Adrenal gland (tissue), 5 donors: ENCODE measurements at regions not wholly inside any gene's neighbourhood (a gene's known extent, or its start where the extent isn't known, plus 50 kb on each side); places are given as distances from the start of the nearest gene placed in this dataset.

Experiments used
- POLR2A ChIP-seq, 2 donors: fragments of 450-650 bp; IDR thresholded peaks; one replicate each; pipeline ENCODE4 v1.6.1; 2017; ENCODE audit warnings: antibody characterized with exemption in 2 of 2, mild to moderate bottlenecking in 2 of 2, moderate library complexity in 1 of 2
- TF ChIP-seq, protein P1 (sequence below), 6 experiments: fragments of 450-650 bp in 4 of 6; fragments of 200-600 bp in 2 of 6; sonication (generic) in 1 of 6; IDR thresholded peaks; 1 replicate in 5 of 6; 2 replicates in 1 of 6; pipeline versions ENCODE4 v1.5.1 to v1.8.0; 2016 to 2021; ENCODE audit warnings: antibody characterized with exemption in 6 of 6, mild to moderate bottlenecking in 2 of 6, moderate library complexity in 1 of 6
- donor health status: DM: no; HTN: no; CAD: no.

DNA sequence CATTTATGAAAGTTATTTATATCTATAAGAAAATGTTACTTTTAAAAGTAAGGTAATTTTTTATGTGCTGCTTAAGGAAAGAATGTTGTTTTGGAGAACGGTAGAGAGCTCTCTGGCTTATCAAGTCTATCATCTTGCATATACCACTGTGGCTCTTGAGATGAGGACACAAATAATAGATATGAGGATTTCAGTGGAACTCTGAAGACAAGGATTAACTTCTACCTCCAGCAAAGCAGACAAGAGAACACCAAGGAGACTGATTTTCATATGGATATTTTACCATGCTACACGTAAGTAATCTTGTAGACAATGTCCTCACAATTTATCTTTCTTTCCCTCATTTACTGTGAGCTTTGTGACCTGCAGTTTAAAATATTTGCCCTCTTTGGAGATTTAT lies 557.5 kb upstream of the NDST4 start:
- TF ChIP-seq, protein P1, sequence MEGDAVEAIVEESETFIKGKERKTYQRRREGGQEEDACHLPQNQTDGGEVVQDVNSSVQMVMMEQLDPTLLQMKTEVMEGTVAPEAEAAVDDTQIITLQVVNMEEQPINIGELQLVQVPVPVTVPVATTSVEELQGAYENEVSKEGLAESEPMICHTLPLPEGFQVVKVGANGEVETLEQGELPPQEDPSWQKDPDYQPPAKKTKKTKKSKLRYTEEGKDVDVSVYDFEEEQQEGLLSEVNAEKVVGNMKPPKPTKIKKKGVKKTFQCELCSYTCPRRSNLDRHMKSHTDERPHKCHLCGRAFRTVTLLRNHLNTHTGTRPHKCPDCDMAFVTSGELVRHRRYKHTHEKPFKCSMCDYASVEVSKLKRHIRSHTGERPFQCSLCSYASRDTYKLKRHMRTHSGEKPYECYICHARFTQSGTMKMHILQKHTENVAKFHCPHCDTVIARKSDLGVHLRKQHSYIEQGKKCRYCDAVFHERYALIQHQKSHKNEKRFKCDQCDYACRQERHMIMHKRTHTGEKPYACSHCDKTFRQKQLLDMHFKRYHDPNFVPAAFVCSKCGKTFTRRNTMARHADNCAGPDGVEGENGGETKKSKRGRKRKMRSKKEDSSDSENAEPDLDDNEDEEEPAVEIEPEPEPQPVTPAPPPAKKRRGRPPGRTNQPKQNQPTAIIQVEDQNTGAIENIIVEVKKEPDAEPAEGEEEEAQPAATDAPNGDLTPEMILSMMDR (IDR thresholded peaks at IDR 0.05): no peak
- no peak for TF ChIP-seq POLR2A (IDR thresholded peaks at IDR 0.05)
